Left ventricle myocardium inferior (tissue), 1 donor: ENCODE measurements at regions not wholly inside any gene's neighbourhood (a gene's known extent, or its start where the extent isn't known, plus 50 kb on each side); places are given as distances from the start of the nearest gene placed in this dataset.

Experiments
- DNase-seq: peaks from one replicate; pipeline ENCODE4 v3.0.0-alpha.2; 2020
- H3K27ac ChIP-seq: fragments of 200-600 bp; replicated peaks from 2 replicates; pipeline ENCODE4 v1.8.0; 2021
- H3K27me3 ChIP-seq: fragments of 200-600 bp; 2 replicates; pipeline ENCODE4 v1.8.0; 2021; ENCODE audit warnings: low read depth
- H3K36me3 ChIP-seq: fragments of 200-600 bp; 2 replicates; pipeline ENCODE4 v1.8.0; 2021
- H3K4me1 ChIP-seq: fragments of 200-600 bp; 2 replicates; pipeline ENCODE4 v1.8.0; 2021
- H3K4me3 ChIP-seq: fragments of 200-600 bp; 2 replicates; pipeline ENCODE4 v1.8.0; 2021; ENCODE audit warnings: mild to moderate bottlenecking, moderate library complexity
- H3K9me3 ChIP-seq: fragments of 200-600 bp; replicated peaks from 2 replicates; pipeline ENCODE4 v1.8.0; 2021
- CTCF ChIP-seq: fragments of 200-600 bp; IDR thresholded peaks from 2 replicates; pipeline ENCODE4 v1.8.0; 2021; ENCODE audit warnings: antibody characterized with exemption, mild to moderate bottlenecking, borderline replicate concordance
- intact Hi-C: fragments of 100-400 bp; cut with micrococcal nuclease; formaldehyde crosslinking; loops from one replicate; pipeline ENCODE4 v1.11.0; 2022
- donor health status: DM: no; HTN: yes; CAD: no; lungs with severe emphysema.

GRCh38 chr10:28881171-28881882 is 204.0 kb downstream of the BAMBI start:
- no peak overlapping the region for H3K27ac ChIP-seq
- DNase-seq: no peak
- H3K27me3 ChIP-seq: no peaks in the 10 kb centered on the region
- H3K4me3 ChIP-seq: no peak overlapping the region
- peaks cover 20% of the 10 kb centered on the region for H3K4me1 ChIP-seq
- no peak for TF ChIP-seq CTCF
- intact Hi-C loops: no loop called here
- H3K9me3 ChIP-seq: no peaks in the 10 kb centered on the region
- no peaks in the 10 kb centered on the region for H3K36me3 ChIP-seq

GRCh38 chr10:28883741-28884423 is 206.6 kb downstream of the BAMBI start:
- no peak for TF ChIP-seq CTCF
- intact Hi-C loops: no loop called here
- no peaks in the 10 kb centered on the region for H3K27me3 ChIP-seq

GRCh38 chr10:28890121-28890950 is 213.0 kb downstream of the BAMBI start:
- intact Hi-C loops: no loop called here
- no peaks in the 10 kb centered on the region for H3K36me3 ChIP-seq
- DNase-seq: no peak
- no peaks in the 10 kb centered on the region for H3K4me1 ChIP-seq
- H3K9me3 ChIP-seq: no peaks in the 10 kb centered on the region
- no peak overlapping the region for H3K4me3 ChIP-seq
- no peaks in the 10 kb centered on the region for H3K27me3 ChIP-seq
- no peak overlapping the region for H3K27ac ChIP-seq
- no peak for TF ChIP-seq CTCF

More at GRCh38 chr10:28883741-28884423, 206.6 kb downstream of the BAMBI start:
- H3K4me1 ChIP-seq: peaks cover 20% of the 10 kb centered on the region
- DNase-seq: no peak
- no peak overlapping the region for H3K4me3 ChIP-seq
- no peaks in the 10 kb centered on the region for H3K36me3 ChIP-seq
- H3K9me3 ChIP-seq: no peaks in the 10 kb centered on the region
- no peak overlapping the region for H3K27ac ChIP-seq

- Histone ChIP-seq H3K36me3 (no peaks in the 10 kb centered on the region), H3K4me1 (no peaks in the 10 kb centered on the region), H3K27me3 (no peaks in the 10 kb centered on the region), H3K27ac (no peak overlapping the region), H3K4me3 (no peak overlapping the region), H3K9me3 (no peaks in the 10 kb centered on the region)
- intact Hi-C loops: no loop called here
- no peak for DNase-seq
- TF ChIP-seq CTCF: no peak
Measured at GRCh38 chr10:28891058-28891713, 213.9 kb downstream of the BAMBI start.
